Cardiac fibroblast (primary cell): ENCODE measurements at regions not wholly inside any gene's neighbourhood (a gene's known extent, or its start where the extent isn't known, plus 50 kb on each side); places are given as distances from the start of the nearest gene placed in this dataset.

Experiments
- DNase-seq, 2 donors: peaks; one replicate each; pipeline versions ENCODE4 v3.0.0 to v3.0.0-alpha.2; 2010; ENCODE audit warnings: low read depth in 2 of 2
- H3K4me3 ChIP-seq, 2 donors: replicated peaks in 1 of 2; 1 replicate in 1 of 2; 2 replicates in 1 of 2; pipeline ENCODE4 v1.5.1; 2011; ENCODE audit warnings: low read depth in 2 of 2, low read length in 2 of 2, mild to moderate bottlenecking in 2 of 2, moderate library complexity in 1 of 2
- TF ChIP-seq, protein P1 (sequence below): IDR thresholded peaks from one replicate; pipeline ENCODE4 v1.5.1; 2011; ENCODE audit warnings: low read depth, mild to moderate bottlenecking, low read length, inconsistent platforms

DNA sequence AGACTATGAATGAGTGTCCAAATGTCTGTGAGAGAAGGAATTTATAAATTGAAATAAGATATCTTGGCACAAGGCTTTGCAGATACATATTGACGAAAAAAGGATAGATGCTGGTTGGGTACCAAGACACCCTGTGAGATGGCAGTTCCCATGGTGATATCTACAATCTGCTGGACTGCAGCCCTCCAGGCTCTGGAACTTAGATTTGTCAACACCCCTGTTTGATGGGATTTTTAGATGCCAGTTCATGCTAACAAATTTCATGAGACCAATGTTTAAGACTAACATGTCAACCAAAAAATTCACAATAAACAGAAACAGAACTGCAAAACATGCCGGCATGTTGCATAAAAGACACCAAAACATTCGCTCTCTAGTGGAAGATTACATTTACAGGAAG is 400.3 kb upstream of the CNTNAP5 start:
- DNase-seq = no peak
- TF ChIP-seq, protein P1, sequence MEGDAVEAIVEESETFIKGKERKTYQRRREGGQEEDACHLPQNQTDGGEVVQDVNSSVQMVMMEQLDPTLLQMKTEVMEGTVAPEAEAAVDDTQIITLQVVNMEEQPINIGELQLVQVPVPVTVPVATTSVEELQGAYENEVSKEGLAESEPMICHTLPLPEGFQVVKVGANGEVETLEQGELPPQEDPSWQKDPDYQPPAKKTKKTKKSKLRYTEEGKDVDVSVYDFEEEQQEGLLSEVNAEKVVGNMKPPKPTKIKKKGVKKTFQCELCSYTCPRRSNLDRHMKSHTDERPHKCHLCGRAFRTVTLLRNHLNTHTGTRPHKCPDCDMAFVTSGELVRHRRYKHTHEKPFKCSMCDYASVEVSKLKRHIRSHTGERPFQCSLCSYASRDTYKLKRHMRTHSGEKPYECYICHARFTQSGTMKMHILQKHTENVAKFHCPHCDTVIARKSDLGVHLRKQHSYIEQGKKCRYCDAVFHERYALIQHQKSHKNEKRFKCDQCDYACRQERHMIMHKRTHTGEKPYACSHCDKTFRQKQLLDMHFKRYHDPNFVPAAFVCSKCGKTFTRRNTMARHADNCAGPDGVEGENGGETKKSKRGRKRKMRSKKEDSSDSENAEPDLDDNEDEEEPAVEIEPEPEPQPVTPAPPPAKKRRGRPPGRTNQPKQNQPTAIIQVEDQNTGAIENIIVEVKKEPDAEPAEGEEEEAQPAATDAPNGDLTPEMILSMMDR = no peak
- H3K4me3 ChIP-seq = no peak overlapping the region

DNA sequence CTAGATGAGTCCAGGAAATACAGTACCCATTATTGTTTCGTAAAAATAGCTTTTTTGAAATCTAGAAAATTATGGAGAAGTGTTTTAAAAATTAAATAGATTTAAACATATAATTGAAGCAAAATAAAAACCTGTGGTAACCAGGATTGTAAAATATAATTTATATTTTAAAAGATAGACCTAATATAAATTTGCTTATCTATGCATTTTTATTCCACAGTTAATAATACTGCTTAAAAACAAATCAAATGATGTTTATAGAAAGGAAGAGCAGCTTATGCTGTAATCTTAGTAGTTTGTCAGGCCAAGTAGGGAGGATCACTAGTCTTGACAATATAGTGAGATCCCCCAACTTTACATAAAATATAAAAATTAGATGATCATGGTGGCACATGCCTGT is 388.9 kb upstream of the CNTNAP5 start:
- DNase-seq = no peak
- TF ChIP-seq, protein P1 = no peak
- no peak overlapping the region for H3K4me3 ChIP-seq

DNA sequence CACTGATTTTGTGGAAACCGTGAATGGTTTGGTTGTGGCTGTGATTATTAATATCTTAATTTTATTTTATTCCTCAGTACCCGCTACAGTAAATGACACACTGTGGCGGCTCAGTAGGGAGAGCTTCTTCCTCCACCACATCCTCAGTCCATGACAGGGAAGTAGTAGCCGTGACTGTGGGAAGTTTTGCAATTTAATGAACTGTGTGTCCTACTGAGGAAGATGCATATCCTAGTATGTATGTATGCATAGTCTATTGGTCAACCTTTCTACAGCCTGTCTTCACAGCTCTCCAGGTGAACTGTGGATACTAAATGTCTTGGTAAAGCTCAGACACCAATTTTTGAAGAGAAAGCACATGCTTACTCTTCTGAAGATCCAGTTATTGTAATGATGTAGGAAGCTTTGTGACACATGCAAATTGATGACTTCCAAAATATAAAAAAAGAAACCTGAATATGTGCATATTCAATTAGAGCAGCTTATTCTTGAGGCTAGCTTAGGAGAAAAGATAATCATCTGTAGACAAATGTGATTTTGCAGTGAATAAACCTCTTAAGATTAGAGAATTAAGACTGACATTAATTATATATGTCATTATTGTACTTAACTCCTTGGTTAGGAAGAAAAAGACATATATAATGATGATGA is 384.3 kb upstream of the CNTNAP5 start:
- no peak overlapping the region for H3K4me3 ChIP-seq
- TF ChIP-seq, protein P1 = no peak
- no peak for DNase-seq

DNA sequence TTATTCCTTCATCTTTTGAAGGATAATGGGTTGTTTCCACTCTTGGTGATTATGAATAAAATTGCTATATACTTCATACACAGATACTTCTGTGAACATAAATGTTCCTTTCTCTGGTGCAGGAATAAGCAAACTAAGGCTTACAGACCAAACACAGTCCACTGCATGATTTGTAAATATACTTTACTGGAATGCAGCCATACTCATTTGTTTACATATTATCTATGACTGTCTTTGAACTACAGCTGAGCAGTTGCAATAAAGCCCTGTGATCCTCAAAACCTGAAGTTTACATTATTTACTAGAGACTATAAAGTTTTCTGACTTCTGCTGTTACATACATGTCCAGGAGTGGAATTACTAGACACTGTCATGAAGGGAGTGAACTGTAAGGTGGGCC is 381.0 kb upstream of the CNTNAP5 start:
- DNase-seq = no peak
- TF ChIP-seq, protein P1 = no peak

DNA sequence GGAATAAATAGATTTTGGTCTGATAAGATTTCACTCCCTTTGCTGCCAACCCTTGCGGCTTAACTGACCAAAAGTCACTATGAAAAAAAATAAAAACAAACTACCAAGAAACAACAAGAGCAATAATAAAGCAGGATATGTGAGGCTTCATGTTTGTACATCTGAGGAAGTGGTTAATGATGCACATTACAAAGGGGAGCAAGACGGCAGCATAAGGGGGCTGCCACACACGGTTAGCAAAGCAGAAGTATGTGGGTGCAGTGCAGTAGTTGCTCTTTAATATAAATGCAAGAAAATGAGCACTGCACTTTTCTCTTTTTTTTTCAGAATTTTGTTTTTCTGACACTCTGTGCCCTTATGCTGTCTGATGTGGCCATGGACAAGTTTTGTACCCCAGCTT is 377.1 kb upstream of the CNTNAP5 start:
- no peak for DNase-seq
- no peak overlapping the region for H3K4me3 ChIP-seq
- TF ChIP-seq, protein P1 = no peak

More for the DNA sequence above, 381.0 kb upstream of the CNTNAP5 start:
- H3K4me3 ChIP-seq = no peak overlapping the region

DNA sequence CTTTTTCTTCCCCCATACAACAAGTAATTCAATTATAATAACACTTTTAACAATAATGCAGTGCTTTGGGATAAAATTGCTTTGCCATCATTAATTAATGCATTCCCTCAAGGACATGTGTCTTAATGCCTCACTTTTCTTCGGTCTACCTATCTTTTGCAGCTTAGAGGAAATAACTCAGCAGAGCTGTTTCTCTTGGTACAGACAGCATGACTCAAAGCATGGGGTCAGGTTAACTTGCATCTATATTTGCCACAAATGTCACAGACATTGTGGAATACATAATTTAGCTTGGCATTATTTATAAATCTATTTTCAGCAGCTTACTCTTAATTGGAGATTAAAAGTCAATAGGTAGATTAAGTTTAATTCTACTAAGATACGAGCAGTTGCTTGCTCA is 376.1 kb upstream of the CNTNAP5 start:
- no peak overlapping the region for H3K4me3 ChIP-seq
- TF ChIP-seq, protein P1 = no peak
- DNase-seq = no peak

DNA sequence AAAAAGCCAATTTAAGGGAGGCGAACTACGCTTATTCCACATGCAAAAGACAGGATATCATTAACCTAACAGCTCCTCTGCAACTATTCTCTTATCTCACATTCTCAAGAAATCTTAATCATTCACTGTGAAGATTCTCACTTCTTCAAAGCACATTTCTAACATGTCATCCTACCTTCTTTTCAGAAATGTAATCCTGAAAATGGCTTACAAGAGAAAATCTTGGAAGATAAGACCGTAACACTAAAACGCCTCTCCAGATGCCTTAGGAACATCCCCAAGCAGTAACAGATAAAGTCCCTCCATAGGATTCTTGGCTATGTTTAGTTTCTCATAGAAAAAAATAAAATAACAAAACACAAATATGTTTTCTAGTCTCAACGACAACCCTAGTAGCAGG is 373.9 kb upstream of the CNTNAP5 start:
- DNase-seq = no peak
- H3K4me3 ChIP-seq = no peak overlapping the region
- TF ChIP-seq, protein P1 = no peak
